ENCODE measurements at regions not wholly inside any gene's neighbourhood (a gene's known extent, or its start where the extent isn't known, plus 50 kb on each side); places are given as distances from the start of the nearest gene placed in this dataset.

DNA sequence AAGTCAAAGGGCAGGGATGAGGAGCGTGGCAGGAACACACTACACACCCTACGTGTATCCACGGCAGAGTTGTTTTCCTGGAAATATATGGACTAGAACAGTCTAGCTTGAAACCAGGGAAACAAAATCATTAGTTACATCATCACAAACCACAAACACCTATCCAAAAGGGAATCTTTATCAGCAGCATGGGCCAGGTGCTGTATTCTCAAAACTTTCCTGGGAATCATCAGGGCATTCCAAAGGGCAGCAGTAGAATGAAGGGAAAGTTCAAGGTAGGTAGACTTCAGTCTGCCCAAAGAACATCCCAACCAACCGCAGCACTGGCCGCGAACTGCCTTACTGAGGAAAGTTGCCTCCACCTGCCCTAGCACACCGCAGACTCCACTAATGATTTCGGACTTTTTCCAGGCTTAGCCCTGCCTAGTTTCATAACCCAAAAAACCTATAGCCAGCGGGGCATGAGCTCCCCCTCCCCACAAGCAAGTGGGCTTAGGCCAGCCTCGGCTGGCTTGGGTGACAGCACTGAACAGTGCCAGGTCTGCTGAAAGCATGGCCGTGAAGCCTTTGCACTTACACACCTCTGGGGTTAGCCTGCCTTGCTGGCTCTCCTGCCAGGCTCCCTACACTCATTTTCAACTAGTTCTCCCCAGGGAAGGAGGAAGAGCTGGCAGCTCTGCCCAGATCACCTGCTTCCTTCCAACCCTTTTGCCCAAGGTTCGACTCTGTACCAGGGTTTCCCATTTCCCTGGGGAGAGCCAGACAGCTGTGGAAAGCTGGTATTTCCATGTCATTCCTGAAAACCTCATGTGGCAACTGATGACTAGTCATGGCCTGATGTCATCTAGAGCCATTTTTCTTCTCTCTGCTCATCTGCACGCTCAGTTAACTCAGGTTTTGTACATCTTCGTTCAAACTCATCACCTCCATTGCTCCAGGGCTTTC, 77.3 kb upstream of the UBAC2 start:
- no peak for DNase-seq (ENCODE audit: low read depth in 2 of 2)

GRCh38 chr13:99124046-99124400, 76.6 kb upstream of the UBAC2 start:
- no peak for DNase-seq (ENCODE audit: low read depth in 2 of 2)

DNA sequence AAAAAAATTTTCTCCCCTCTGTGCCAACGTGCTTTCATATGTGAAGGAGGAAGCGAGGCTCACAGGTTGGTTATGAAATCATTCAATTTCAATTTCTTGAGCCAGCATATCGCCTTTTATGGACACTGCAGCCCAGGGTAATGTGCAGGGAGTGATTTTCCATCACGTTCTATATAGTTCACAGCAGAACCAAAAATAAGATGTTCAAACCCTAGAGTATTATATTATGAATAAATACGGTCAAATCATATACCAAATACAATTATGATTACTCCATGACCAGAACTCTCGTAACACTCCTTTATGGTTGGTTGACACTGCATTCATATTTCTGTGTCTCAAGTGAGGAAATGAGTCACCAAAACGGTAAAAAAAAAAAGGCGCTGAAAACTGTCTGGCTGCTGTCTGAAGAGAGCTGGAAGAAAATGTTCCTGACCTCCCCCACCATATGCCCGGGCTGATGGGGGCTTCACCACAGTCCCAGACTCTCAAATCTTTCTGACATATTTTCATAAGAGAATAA, 75.8 kb upstream of the UBAC2 start:
- DNase-seq (ENCODE audit: low read depth in 2 of 2), result no peak

- no peak for DNase-seq (ENCODE audit: low read depth in 2 of 2)
Measured at GRCh38 chr13:99125326-99125915, 75.2 kb upstream of the UBAC2 start.

DNA sequence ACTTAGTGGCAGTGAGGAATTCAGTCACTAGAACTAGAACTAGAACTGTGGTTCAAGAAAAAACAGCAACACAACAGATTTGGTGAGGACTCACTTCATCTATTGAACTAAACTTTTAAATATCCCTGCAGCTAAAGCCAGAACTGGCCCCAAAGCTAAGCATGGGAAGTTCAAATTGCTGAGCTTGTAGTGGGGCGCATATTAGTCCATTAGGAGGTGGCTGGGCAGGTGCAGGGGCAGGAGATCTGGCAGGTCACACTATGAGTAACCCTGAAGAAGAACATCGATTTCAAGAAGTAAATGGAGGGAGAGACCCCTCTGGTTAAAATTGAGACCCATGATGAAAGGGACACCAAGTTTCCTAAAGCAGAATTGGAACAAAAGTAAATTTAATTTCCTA, 73.8 kb upstream of the UBAC2 start:
- DNase-seq (ENCODE audit: low read depth in 2 of 2), result no peak

DNA sequence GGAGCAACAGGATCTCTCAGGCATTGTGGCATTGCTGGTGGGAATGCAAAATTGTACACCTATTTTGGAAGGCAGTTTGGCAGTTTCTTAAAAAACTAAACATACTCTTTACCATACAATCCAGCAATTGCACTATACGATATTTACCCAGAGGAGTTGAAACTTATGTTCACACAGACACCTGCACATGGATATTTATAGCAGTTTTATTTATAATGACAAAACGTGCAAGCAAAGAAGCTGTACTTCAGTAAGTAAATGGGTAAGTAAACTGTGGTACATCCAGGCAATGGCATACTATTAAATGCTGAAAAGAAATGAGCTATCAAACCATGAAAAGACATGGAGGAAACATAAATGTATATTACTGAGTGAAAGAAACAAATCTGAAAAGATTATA, 71.6 kb upstream of the UBAC2 start:
- DNase-seq (ENCODE audit: low read depth in 2 of 2), result no peak

DNA sequence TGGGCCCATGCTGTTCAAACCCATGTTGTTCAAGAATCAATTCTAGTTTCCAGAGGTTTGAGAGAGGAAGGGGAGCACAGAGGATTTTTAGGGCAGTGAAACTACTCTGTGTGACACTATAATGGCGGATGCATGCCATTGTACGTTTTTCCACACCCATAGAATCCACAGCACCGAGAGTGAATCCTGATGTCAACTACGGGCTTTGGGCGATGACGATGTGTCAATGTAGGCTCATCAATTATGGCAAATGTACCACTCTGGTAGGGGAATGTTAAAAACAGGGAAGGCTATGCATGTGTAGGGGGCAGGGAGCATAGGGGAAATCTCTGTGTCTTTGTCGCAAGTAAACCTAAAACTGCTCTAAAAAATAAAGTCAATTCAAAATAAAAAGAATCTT, 70.7 kb upstream of the UBAC2 start:
- no peak for DNase-seq (ENCODE audit: low read depth in 2 of 2)

GRCh38 chr13:99131410-99131809, 69.2 kb upstream of the UBAC2 start:
- no peak for DNase-seq (ENCODE audit: low read depth in 2 of 2)

DNA sequence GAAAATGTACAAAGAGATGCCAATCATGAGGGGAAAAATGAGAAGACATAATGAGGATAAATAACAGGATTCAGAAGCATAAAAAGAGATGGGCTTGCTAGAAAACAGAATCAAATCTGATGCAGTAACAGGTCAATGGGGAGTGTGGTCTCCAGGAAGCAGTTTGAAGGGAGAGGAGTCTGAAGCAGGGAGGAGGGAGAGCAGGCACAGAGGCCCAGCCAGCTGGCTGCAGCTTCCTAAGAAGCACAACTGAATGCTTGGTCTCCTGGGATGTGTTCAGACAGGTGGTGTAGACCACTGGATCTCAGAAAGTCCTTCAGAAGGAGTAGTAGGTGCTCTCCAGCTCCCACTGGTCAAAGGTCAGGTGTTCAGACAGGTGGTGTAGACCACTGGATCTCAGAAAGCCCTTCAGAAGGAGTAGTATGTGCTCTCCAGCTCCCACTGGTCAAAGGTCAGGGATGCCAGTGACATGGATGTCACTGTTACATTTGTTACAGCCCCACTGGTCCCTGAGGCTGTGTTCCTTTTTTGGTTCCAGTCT, 68.3 kb upstream of the UBAC2 start:
- no peak for DNase-seq (ENCODE audit: low read depth in 2 of 2)

GRCh38 chr13:99133230-99133629, 67.4 kb upstream of the UBAC2 start:
- DNase-seq (ENCODE audit: low read depth in 2 of 2), result no peak

- no peak for DNase-seq (ENCODE audit: low read depth in 2 of 2)
Measured at GRCh38 chr13:99133848-99134247, 66.8 kb upstream of the UBAC2 start.

DNA sequence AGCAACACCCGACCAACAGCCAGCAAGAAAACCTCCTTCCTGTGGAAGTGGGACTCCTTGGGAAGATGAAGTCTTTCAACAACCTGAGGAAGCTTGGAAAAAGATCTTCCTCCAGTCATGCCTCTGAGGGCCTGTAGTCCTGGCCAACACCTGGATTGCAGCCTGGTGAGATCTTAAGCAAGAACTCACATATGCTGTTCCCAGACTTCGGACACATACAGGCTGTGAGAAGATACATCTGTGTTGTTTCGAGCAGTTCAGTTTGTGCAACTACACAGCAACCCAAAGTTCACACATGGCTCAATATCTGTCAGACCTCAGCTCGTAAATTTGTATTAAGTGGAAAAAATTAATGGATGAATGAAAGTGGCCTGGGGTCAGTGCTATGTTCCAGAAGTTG, 65.1 kb upstream of the UBAC2 start:
- no peak for DNase-seq (ENCODE audit: low read depth in 2 of 2)

DNA sequence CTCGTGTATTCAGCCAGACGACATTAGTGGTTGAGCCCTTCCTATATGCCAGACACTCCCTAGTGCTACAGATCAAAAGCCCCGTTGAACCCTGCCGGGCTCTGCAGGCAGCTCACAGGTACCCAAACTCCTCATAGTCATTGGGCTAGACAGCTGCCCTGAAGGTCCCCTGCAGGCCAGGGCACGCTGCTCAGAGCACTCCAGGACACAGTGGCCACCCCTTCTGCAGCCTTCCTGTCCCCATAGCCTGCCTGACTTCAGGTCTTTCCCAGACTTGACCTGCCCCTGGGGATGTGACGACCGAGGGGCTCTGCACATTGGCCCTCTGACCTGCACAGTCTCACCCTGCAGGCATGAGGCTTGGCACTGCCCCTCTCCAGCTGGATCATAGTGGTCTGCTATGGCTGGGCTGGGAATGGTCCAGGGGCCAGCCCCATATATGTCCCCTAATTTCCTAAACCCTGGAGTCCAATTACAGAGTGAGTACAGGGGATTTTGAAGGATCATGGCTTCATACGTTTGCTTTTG, 64.2 kb upstream of the UBAC2 start:
- no peak for DNase-seq (ENCODE audit: low read depth in 2 of 2)

- DNase-seq (ENCODE audit: low read depth in 2 of 2), result no peak
Measured at GRCh38 chr13:99140831-99141230, 59.8 kb upstream of the UBAC2 start.

DNA sequence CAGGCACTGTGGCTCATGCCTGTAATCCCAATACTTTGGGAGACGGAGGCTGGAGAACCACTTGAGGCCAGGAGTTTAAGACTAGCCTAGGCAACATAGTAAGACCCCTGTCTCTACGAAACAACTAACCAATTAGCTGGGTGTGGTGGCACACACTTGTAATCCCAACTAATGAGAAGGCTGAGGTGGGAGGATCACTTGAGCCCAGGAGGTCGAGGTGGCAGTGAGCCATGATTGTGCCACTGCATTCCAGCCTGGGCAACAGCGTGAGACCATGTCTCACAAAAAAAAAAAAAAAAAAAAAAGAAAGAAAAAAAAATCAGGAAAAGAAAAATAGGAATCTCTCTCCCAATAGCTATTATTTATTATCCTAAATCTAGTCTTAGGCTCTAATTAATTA, 56.8 kb upstream of the UBAC2 start:
- no peak for DNase-seq (ENCODE audit: low read depth in 2 of 2)

DNA sequence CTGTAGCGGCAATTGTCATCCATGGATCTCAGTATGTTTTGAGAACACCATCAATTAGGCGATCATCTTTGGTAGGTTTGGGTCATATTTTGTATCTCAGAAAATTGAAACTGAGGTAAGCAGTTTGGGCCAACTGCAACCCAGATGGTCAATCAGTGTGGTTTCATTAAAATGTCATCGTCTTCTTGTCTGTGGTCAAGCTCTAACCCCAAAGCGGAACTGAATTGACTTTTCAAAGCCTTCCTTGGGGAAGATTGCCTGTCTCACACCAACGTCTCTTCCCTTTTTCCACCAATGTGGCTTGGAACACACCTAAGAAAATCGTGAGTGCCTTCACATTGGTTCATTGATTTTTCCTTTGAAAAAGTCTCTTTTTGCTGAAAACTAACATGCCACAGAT, 56.3 kb upstream of the UBAC2 start:
- DNase-seq (ENCODE audit: low read depth in 2 of 2), result no peak

DNA sequence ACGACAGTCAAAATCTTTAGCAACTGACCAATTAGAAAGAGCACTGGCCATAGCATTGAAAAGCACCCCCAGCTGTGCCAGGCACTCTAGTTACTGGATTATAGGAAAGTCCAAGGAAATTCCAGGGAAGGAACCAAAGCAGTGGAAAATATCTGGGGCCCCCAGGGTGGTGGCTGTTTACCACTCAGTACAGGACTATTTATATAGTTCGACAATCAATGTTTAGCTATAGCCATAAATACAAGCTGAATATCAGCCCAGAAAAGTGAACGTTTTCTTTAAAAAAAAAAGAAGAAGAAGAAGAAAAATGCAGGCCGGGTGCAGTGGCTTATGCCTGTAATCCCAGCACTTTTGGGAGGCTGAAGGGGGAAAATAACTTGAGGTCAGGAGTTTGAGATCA, 55.2 kb upstream of the UBAC2 start:
- no peak for DNase-seq (ENCODE audit: low read depth in 2 of 2)

GRCh38 chr13:99150575-99151361, 49.9 kb upstream of the UBAC2 start:
- no peak for DNase-seq (ENCODE audit: low read depth in 2 of 2)
